Osteocyte (in vitro differentiated cells): ENCODE measurements at regions not wholly inside any gene's neighbourhood (a gene's known extent, or its start where the extent isn't known, plus 50 kb on each side); places are given as distances from the start of the nearest gene placed in this dataset.

ENCODE experiments used
- DNase-seq: peaks from one replicate; pipeline ENCODE4 v3.0.0; 2021; ENCODE audit warnings: mixed read lengths; ENCODE audit not compliant: unreplicated experiment; ENCODE audit errors: extremely low spot score
- H3K27ac Mint-ChIP-seq: one replicate; pipeline ENCODE4 v1.8.0; 2021; ENCODE audit warnings: mild to moderate bottlenecking, mixed read lengths; ENCODE audit not compliant: unreplicated experiment
- H3K27me3 Mint-ChIP-seq: one replicate; pipeline ENCODE4 v1.8.0; 2021; ENCODE audit warnings: mixed read lengths; ENCODE audit not compliant: unreplicated experiment
- H3K36me3 Mint-ChIP-seq: one replicate; pipeline ENCODE4 v1.8.0; 2021; ENCODE audit warnings: mixed read lengths; ENCODE audit not compliant: unreplicated experiment
- H3K4me1 Mint-ChIP-seq: one replicate; pipeline ENCODE4 v1.8.0; 2021; ENCODE audit warnings: mixed read lengths; ENCODE audit not compliant: unreplicated experiment
- H3K4me3 Mint-ChIP-seq: one replicate; pipeline ENCODE4 v1.8.0; 2021; ENCODE audit warnings: mild to moderate bottlenecking, moderate library complexity, mixed read lengths; ENCODE audit not compliant: unreplicated experiment
- H3K9me3 Mint-ChIP-seq: one replicate; pipeline ENCODE4 v1.8.0; 2021; ENCODE audit warnings: mixed read lengths; ENCODE audit not compliant: unreplicated experiment
- CTCF ChIP-seq: fragments of 200-600 bp; sonication (generic); IDR thresholded peaks from 2 replicates; pipeline ENCODE4 v1.5.0; 2021; ENCODE audit warnings: antibody characterized with exemption, mild to moderate bottlenecking, moderate library complexity

- H3K36me3 Mint-ChIP-seq = no peaks in the 10 kb centered on the region
- no peak overlapping the region for H3K27ac Mint-ChIP-seq
- no peak overlapping the region for H3K4me3 Mint-ChIP-seq
- H3K4me1 Mint-ChIP-seq = no peaks in the 10 kb centered on the region
- TF ChIP-seq CTCF = no peak
- peaks cover 16% of the 10 kb centered on the region for H3K9me3 Mint-ChIP-seq
- H3K27me3 Mint-ChIP-seq = no peaks in the 10 kb centered on the region
- DNase-seq = no peak
Measured at GRCh38 chr10:85048644-85049043, 720.3 kb downstream of the CCSER2 start.

GRCh38 chr10:85060944-85061343 lies 732.6 kb downstream of the CCSER2 start:
- Mint-ChIP-seq H3K9me3 (peaks cover 28% of the 10 kb centered on the region), H3K27ac (no peak overlapping the region), H3K27me3 (no peaks in the 10 kb centered on the region), H3K36me3 (no peaks in the 10 kb centered on the region), H3K4me3 (no peak overlapping the region), H3K4me1 (no peaks in the 10 kb centered on the region)
- TF ChIP-seq CTCF = no peak
- no peak for DNase-seq

GRCh38 chr10:85061401-85061800 lies 733.0 kb downstream of the CCSER2 start:
- H3K27me3 Mint-ChIP-seq = no peaks in the 10 kb centered on the region
- no peaks in the 10 kb centered on the region for H3K4me1 Mint-ChIP-seq
- no peak for DNase-seq
- no peak overlapping the region for H3K27ac Mint-ChIP-seq
- no peak overlapping the region for H3K4me3 Mint-ChIP-seq
- no peaks in the 10 kb centered on the region for H3K36me3 Mint-ChIP-seq
- H3K9me3 Mint-ChIP-seq = peaks cover 27% of the 10 kb centered on the region
- TF ChIP-seq CTCF = no peak

GRCh38 chr10:85067955-85068354 lies 739.6 kb downstream of the CCSER2 start:
- H3K4me1 Mint-ChIP-seq = no peaks in the 10 kb centered on the region

GRCh38 chr10:85080934-85081333 lies 752.5 kb downstream of the CCSER2 start:
- no peak overlapping the region for H3K4me3 Mint-ChIP-seq
- peaks cover 4% of the 10 kb centered on the region for H3K9me3 Mint-ChIP-seq
- no peak overlapping the region for H3K27ac Mint-ChIP-seq
- H3K4me1 Mint-ChIP-seq = no peaks in the 10 kb centered on the region
- H3K36me3 Mint-ChIP-seq = no peaks in the 10 kb centered on the region
- no peak for DNase-seq
- no peaks in the 10 kb centered on the region for H3K27me3 Mint-ChIP-seq
- TF ChIP-seq CTCF = no peak

More at GRCh38 chr10:85067955-85068354, 739.6 kb downstream of the CCSER2 start:
- DNase-seq = no peak
- Mint-ChIP-seq H3K36me3 (no peaks in the 10 kb centered on the region), H3K9me3 (peaks cover 18% of the 10 kb centered on the region), H3K4me3 (no peak overlapping the region), H3K27ac (no peak overlapping the region), H3K27me3 (no peaks in the 10 kb centered on the region)
- no peak for TF ChIP-seq CTCF
